Stimulated activated CD8-positive, alpha-beta memory T cell treated with anti-CD3 and anti-CD28 coated beads, Interleukin-7, amount 100 ng/mL, for 4 hours (primary cell): ENCODE measurements at regions not wholly inside any gene's neighbourhood (a gene's known extent, or its start where the extent isn't known, plus 50 kb on each side); places are given as distances from the start of the nearest gene placed in this dataset.
"Not testable (repeated sequence)": the region's sequence is repeated elsewhere in the genome, so short reads cannot be mapped to it uniquely, and the experiment has no call there.

ENCODE experiments used
- DNase-seq, 2 donors: peaks; one replicate each; pipeline ENCODE4 v3.0.0-alpha.2; 2020; ENCODE audit warnings: low read depth in 2 of 2

GRCh38 chr11:79671401-79671800, 230.6 kb upstream of the TENM4 start:
- no peak for DNase-seq

- no peak for DNase-seq
Measured at GRCh38 chr11:79670882-79671281, 230.1 kb upstream of the TENM4 start.

DNA sequence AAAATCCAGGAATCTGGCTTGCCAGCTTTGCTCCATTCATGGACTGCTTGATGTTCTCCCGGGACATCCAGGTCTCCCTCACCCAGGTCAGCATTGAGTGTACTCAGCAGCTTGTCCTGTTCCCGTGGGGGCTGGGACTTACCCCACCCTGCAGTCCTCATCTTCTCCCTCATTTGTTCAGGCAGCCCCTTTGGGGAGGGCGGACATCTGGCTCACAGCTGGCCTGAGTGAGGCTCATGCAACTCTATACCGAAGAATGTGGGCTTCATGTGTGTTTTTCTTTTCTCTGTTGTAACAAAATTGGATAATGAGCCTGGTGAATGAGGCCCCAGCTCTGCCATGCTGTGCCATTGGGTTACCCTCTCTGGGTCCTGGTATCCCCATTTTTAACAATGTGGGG, 227.7 kb upstream of the TENM4 start:
- no peak for DNase-seq

- no peak for DNase-seq
Measured at GRCh38 chr11:79667380-79667779, 226.6 kb upstream of the TENM4 start.

- no peak for DNase-seq
Measured at GRCh38 chr11:79663017-79663416, 222.2 kb upstream of the TENM4 start.

- DNase-seq, result no peak
Measured at GRCh38 chr11:79661373-79661772, 220.5 kb upstream of the TENM4 start.

DNA sequence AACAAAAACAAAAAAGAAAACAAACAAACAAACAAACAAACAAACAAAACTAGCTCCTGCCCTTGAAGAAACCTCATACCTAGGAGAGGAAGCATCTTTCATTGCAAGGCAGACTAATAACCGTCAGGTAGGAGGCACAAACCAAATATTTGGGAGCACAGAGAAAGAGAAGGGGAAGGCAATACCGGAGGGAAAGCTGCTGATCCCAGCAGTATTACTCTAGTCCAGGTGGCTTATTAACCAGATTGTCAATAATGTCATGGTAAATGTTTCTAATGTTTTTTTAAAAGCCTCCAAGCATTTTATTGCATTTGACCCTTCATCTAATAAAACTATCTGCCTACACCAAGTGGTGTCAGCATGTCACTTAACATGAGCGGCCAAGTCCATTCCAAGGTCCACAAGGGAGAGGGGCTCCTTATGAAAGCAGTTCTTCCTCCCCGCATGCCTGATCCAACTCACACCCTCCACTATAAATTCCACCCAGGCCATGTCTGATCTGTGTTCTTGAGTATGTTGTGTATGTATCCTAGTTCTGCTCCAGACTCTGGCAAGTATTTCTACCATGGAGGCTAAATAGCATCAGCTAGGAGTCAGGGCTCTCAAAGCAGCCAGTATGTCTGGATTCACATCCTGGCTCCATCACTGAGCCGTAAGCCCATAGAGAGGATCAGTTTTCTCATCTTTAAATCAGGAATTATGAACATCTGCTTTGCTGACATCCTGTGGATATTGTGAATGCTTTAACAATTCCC, 208.1 kb upstream of the TENM4 start:
- DNase-seq, result no peak

- DNase-seq, result no peak
Measured at GRCh38 chr11:79637219-79637618, 196.4 kb upstream of the TENM4 start.

- DNase-seq, result no peak
Measured at GRCh38 chr11:79634905-79635304, 194.1 kb upstream of the TENM4 start.

DNA sequence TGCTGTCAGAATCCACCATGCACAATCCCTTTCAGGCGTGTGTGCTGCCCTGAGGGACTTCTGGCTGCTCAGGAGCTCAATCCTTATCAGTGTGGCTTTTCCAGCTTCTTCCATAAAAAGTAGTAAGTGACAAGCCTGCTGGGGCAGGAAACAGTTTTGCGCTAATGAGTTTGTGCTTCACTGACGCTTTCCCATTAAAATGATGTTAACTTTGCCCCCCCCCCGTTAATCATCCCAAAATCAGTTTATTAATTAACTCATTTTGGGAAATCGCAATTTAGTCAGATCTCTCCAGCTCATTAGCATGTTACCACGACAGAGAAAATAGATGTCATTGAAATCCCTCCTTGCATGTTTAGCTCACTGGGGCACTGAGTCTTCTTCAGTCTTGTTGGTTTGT, 186.5 kb upstream of the TENM4 start:
- no peak for DNase-seq

GRCh38 chr11:79626135-79627075, 185.6 kb upstream of the TENM4 start:
- no peak for DNase-seq

DNA sequence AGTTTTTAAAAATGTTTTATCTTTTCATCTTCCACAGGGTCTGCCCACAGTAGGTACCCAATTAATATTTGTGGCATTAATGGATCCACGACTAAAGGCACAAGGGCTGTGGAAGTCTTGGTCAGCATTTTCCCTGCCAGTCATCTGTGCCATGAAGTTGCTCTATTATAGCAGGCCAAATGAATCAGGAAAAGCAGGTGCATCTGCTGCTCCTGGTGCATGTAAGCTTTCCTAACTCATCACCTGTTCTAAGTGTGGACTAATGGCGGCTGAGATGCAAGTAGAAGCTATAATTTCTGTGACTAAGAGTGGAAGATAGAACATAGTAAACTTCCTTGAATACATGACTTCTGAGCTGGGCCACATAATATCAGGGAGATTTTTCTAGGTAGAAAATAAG, 182.5 kb upstream of the TENM4 start:
- DNase-seq, result no peak

GRCh38 chr11:79617561-79617960, 176.7 kb upstream of the TENM4 start:
- DNase-seq, result no peak

DNA sequence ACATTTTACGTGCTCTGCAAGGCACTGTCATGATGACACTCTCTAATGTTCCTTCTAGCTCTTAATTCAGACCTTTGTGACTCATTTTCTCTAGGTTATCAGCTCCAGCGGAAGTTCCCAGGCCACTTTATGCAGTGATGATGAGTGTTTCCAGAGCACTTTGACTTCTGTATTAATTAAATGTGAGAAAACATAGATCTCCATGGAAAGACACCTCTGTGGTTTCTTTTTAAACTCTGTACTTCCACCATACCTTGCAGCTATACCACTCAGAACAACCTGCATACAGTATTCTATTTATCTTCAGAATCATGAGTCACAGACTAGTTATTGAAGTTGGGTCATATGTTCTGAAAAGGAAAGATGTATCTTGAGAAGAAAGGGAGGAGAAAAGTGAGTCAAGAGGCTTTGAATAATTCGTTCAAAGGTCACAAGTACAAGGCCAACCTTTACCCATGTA, 175.6 kb upstream of the TENM4 start:
- no peak for DNase-seq

DNA sequence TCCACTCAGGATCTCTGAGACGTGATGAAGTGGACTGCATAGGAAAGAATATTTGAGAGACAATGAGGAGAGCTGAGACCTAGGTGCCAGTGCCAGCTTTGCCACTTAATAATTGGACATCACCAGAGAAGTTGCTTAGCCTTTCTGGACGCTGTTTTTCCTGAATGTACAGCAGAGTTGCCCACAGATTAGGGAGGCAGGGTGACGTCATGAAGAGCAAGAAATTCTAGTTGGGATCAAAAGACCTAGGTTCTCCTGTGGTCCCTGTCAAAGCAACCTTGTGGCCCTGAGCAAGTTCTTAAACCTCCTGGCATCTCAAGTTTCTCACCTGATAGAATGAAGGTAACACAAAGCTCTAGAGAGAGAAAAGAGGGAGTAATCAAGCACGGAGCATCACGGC, 174.6 kb upstream of the TENM4 start:
- DNase-seq, result no peak

- DNase-seq, result no peak
Measured at GRCh38 chr11:79610678-79611077, 169.8 kb upstream of the TENM4 start.

- DNase-seq, result no peak
Measured at GRCh38 chr11:79610139-79610538, 169.3 kb upstream of the TENM4 start.

DNA sequence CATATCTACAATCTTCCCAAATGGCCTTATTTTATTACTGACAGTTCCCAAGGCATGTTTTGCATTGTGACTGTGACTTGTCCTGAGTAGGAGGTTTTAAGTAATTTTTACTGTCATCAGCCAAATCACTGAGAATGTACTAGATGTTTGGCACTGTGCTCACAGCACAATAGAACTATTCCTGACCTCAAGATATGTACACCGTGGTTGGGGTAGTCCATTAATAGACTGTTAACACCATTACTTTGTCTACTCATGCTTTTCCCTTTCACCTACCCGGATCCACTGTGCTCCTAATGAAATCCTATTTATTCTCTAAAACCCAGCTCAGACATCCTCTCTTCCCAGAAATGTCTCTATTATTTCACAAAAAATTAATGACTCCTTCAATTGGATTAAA, 168.7 kb upstream of the TENM4 start:
- DNase-seq, result no peak

GRCh38 chr11:79606461-79606860, 165.6 kb upstream of the TENM4 start:
- DNase-seq, result not testable (repeated sequence)

GRCh38 chr11:79600711-79601110, 159.9 kb upstream of the TENM4 start:
- DNase-seq, result no peak

DNA sequence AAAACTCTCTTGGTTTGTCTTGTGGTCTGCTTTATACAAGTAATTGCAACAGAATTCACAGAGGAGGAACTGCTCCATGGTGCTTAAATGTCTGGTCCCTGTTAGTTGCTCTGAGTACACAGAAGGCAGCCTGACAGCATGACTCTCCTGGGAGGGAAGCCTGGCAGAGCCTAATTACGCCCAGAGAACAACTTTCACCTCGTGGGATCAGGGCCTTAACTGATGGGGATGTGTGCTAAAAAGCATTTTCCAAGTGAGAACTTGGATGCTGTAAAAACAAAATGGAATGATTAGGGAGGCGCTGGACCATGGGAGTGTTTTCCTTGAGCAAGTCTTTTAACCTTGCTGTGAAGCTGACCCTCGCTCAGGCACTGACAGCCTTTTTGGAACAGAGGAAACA, 154.0 kb upstream of the TENM4 start:
- DNase-seq, result no peak

- no peak for DNase-seq
Measured at GRCh38 chr11:79592824-79593223, 152.0 kb upstream of the TENM4 start.

DNA sequence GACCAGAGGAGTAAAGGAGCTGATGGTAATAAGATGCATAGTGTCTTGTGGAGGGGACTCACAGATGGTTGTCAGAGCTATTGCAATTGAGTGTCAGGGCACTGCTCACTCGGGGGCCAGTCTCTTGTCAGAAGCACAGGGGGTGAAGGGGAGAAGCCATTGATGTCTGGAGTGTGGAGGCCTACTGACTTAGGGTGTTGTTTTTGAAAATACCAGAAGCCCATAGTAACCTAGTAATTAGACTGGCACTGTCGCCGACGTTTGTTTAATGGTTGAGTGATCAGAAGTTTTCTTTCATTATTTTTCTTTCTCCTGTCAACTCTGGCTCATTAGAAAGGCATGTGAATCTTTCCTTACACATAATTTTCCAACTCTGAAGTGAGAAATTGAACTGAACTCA, 151.6 kb upstream of the TENM4 start:
- no peak for DNase-seq
